H1 (cell line): ENCODE measurements at regions not wholly inside any gene's neighbourhood (a gene's known extent, or its start where the extent isn't known, plus 50 kb on each side); places are given as distances from the start of the nearest gene placed in this dataset.
A peak's percentile ranks its signal among the peaks of the same experiment; 100 is the strongest.

Experiments
- CTCF ChIA-PET: fragments of 300-600 bp; sonication (Branson Sonifier 250); formaldehyde crosslinking; loops from one replicate; lab custom pipeline; 2021; ENCODE audit not compliant: partially characterized antibody; lab: Charles Lee
- POLR2A ChIA-PET: fragments of 300-600 bp; sonication (Branson Sonifier 250); formaldehyde crosslinking; loops from one replicate; lab custom pipeline; 2021; ENCODE audit warnings: inconsistent platforms; ENCODE audit not compliant: partially characterized antibody; lab: Charles Lee
- DNase-seq, 2 experiments: peaks; one replicate each; pipeline versions ENCODE4 v3.0.0 to v3.0.0-alpha.2; 2010 to 2022; ENCODE audit warnings: low spot score in 2 of 2, low read depth in 1 of 2, mixed read lengths in 1 of 2
- FAIRE-seq: peaks from 2 replicates; lab custom pipeline; 2011; peaks lifted over from hg19 to GRCh38; lab: Jason Lieb, UNC
- H2AFZ ChIP-seq: 2 replicates; pipeline ENCODE4 v1.8.1; 2012; ENCODE audit warnings: low read length, inconsistent platforms
- H2AK5ac ChIP-seq: 2 replicates; pipeline ENCODE4 v1.6.1; 2013; ENCODE audit warnings: low read depth, low read length
- H2BK120ac ChIP-seq: replicated peaks from 2 replicates; pipeline ENCODE3; 2013; ENCODE audit warnings: low read depth, low read length, inconsistent platforms
- H2BK12ac ChIP-seq: 2 replicates; pipeline ENCODE4 v1.6.1; 2013; ENCODE audit warnings: low read depth, low read length
- H2BK15ac ChIP-seq: 2 replicates; pipeline ENCODE4 v1.6.1; 2013; ENCODE audit warnings: low read length
- H2BK20ac ChIP-seq: 2 replicates; pipeline ENCODE4 v1.6.1; 2013; ENCODE audit warnings: low read length
- H2BK5ac ChIP-seq: 2 replicates; pipeline ENCODE4 v1.6.1; 2013; ENCODE audit warnings: low read depth, low read length
- H3K14ac ChIP-seq: 2 replicates; pipeline ENCODE4 v1.6.1; 2013; ENCODE audit warnings: inconsistent platforms; ENCODE audit not compliant: insufficient read length
- H3K18ac ChIP-seq: 2 replicates; pipeline ENCODE4 v1.6.1; 2013; ENCODE audit warnings: low read length; ENCODE audit errors: extremely low read depth
- H3K23ac ChIP-seq: 2 replicates; pipeline ENCODE4 v1.6.1; 2013; ENCODE audit warnings: inconsistent platforms; ENCODE audit not compliant: insufficient read length
- H3K23me2 ChIP-seq: 2 replicates; pipeline ENCODE4 v1.6.1; 2013; ENCODE audit warnings: low read depth, low read length
- H3K27ac ChIP-seq: 2 replicates; pipeline ENCODE4 v1.6.1; 2011; ENCODE audit warnings: low read depth, low read length, inconsistent platforms
- H3K27me3 ChIP-seq, 4 experiments: replicated peaks in 1 of 4; 1 replicate in 1 of 4; 2 replicates in 3 of 4; pipeline versions ENCODE4 v1.6.1 to v1.8.1; 2011 to 2013; ENCODE audit warnings: low read length in 3 of 4, mild to moderate bottlenecking in 3 of 4, inconsistent platforms in 2 of 4, mixed read lengths in 2 of 4, moderate library complexity in 1 of 4; ENCODE audit not compliant: control insufficient read depth in 3 of 4, insufficient read depth in 3 of 4; ENCODE audit errors: extremely low read depth in 1 of 4
- H3K36me3 ChIP-seq, 4 experiments: 2 replicates each; pipeline versions ENCODE4 v1.6.1 to v1.8.1; 2011 to 2013; ENCODE audit warnings: mild to moderate bottlenecking in 4 of 4, low read length in 3 of 4, moderate library complexity in 2 of 4, control low read depth in 1 of 4, inconsistent platforms in 1 of 4; ENCODE audit not compliant: insufficient read depth in 4 of 4, control insufficient read depth in 2 of 4
- H3K4ac ChIP-seq: replicated peaks from 2 replicates; pipeline ENCODE3; 2013; ENCODE audit warnings: low read length, low read depth, mixed read lengths, inconsistent platforms; ENCODE audit not compliant: insufficient read length
- H3K4me1 ChIP-seq, 4 experiments: replicated peaks in 1 of 4; 1 replicate in 1 of 4; 2 replicates in 3 of 4; pipeline versions ENCODE4 v1.6.1 to v1.8.1; 2011 to 2013; ENCODE audit warnings: low read length in 3 of 4, inconsistent platforms in 2 of 4, mixed read lengths in 1 of 4; ENCODE audit not compliant: insufficient read depth in 4 of 4, control insufficient read depth in 3 of 4
- H3K4me2 ChIP-seq, 2 experiments: 2 replicates each; pipeline versions ENCODE4 v1.6.1 to v1.8.1; 2011 to 2013; ENCODE audit warnings: low read depth in 2 of 2, low read length in 2 of 2, control low read depth in 1 of 2, inconsistent platforms in 1 of 2, mild to moderate bottlenecking in 1 of 2; ENCODE audit not compliant: insufficient read depth in 1 of 2
- H3K4me3 ChIP-seq, 4 experiments: fragments of 200-600, 300-600 bp in 1 of 4; sonication (generic), shearing (Covaris generic), sonication (Bioruptor Twin) in 1 of 4; 2 replicates each; pipeline versions ENCODE4 v1.5.1 to v1.8.1; 2011 to 2016; ENCODE audit warnings: low read length in 4 of 4, low read depth in 3 of 4, control low read depth in 2 of 4, inconsistent platforms in 2 of 4, mild to moderate bottlenecking in 2 of 4, mixed read lengths in 1 of 4, moderate library complexity in 1 of 4; ENCODE audit not compliant: insufficient read depth in 2 of 4; ENCODE audit errors: extremely low read depth in 1 of 4
- H3K56ac ChIP-seq: replicated peaks from 2 replicates; pipeline ENCODE3; 2013; ENCODE audit warnings: low read depth, mild to moderate bottlenecking, mixed read lengths, low read length, inconsistent platforms; ENCODE audit not compliant: insufficient read length
- H3K79me1 ChIP-seq: 2 replicates; pipeline ENCODE4 v1.6.1; 2013; ENCODE audit warnings: low read depth, low read length, control low read depth
- H3K79me2 ChIP-seq, 2 experiments: 2 replicates each; pipeline versions ENCODE4 v1.6.1 to v1.8.1; 2012 to 2013; ENCODE audit warnings: low read length in 2 of 2, mild to moderate bottlenecking in 2 of 2, inconsistent platforms in 1 of 2; ENCODE audit not compliant: insufficient read depth in 2 of 2, control insufficient read depth in 1 of 2
- H3K9ac ChIP-seq, 4 experiments: replicated peaks in 1 of 4; 1 replicate in 1 of 4; 2 replicates in 3 of 4; pipeline versions ENCODE4 v1.6.1 to v1.8.1; 2011 to 2013; ENCODE audit warnings: low read depth in 3 of 4, low read length in 3 of 4, control low read depth in 2 of 4, mild to moderate bottlenecking in 2 of 4, moderate library complexity in 2 of 4, inconsistent platforms in 1 of 4; ENCODE audit errors: extremely low read depth in 1 of 4
- H3K9me3 ChIP-seq, 2 experiments: 2 replicates each; pipeline versions ENCODE4 v1.6.1 to v1.8.1; 2012 to 2013; ENCODE audit warnings: mild to moderate bottlenecking in 2 of 2, moderate library complexity in 2 of 2, control low read depth in 1 of 2, inconsistent platforms in 1 of 2, low read depth in 1 of 2, low read length in 1 of 2, mixed read lengths in 1 of 2; ENCODE audit not compliant: insufficient read depth in 2 of 2
- H4K20me1 ChIP-seq, 2 experiments: replicated peaks in 1 of 2; 2 replicates each; pipeline versions ENCODE3 to v1.8.1; 2011 to 2013; ENCODE audit warnings: inconsistent platforms in 2 of 2, low read length in 2 of 2, mild to moderate bottlenecking in 1 of 2; ENCODE audit not compliant: insufficient read depth in 2 of 2, control insufficient read depth in 1 of 2
- H4K5ac ChIP-seq: 2 replicates; pipeline ENCODE4 v1.6.1; 2013; ENCODE audit warnings: low read length, low read depth, mixed read lengths, inconsistent platforms; ENCODE audit not compliant: insufficient read length
- H4K8ac ChIP-seq: 2 replicates; pipeline ENCODE4 v1.8.0; 2013; ENCODE audit warnings: mild to moderate bottlenecking, moderate library complexity, low read length, inconsistent platforms; ENCODE audit not compliant: insufficient read depth; ENCODE audit errors: extremely low read depth
- H4K91ac ChIP-seq: replicated peaks from 2 replicates; pipeline ENCODE3; 2013; ENCODE audit warnings: low read length, mixed read lengths, inconsistent platforms; ENCODE audit not compliant: insufficient read length
- CBX5 ChIP-seq: fragments of 300-800, 300-1000 bp; sonication (generic); IDR thresholded peaks from 2 replicates; pipeline ENCODE4 v1.7.1; 2016; ENCODE audit warnings: antibody characterized with exemption, low read length, low read depth
- RAD21 ChIP-seq, 2 experiments: IDR thresholded peaks in 1 of 2; conservative IDR thresholded peaks in 1 of 2; 2 replicates each; pipeline ENCODE4 v1.6.1; 2011; ENCODE audit warnings: low read depth in 2 of 2, low read length in 2 of 2, improper control_type of control experiment in 1 of 2, inconsistent platforms in 1 of 2, mild to moderate bottlenecking in 1 of 2, moderate library complexity in 1 of 2
- TCF12 ChIP-seq: IDR thresholded peaks from 2 replicates; pipeline ENCODE4 v1.6.1; 2011; ENCODE audit warnings: low read depth, mild to moderate bottlenecking, low read length
- WGBS, 2 experiments: shearing (Covaris generic) in 1 of 2; methylation state at CpG; one replicate each; pipeline versions ENCODE4 v1.1.6 to v1.1.7; 2013 to 2015; ENCODE audit warnings: low lambda C conversion rate in 2 of 2, mixed read lengths in 2 of 2, inconsistent platforms in 1 of 2, low coverage in 1 of 2, missing lambda C conversion rate in 1 of 2; ENCODE audit not compliant: insufficient replicate concordance in 2 of 2, insufficient coverage in 1 of 2, insufficient read length in 1 of 2; ENCODE audit errors: extremely low coverage in 1 of 2, missing lambda C conversion rate in 1 of 2; 5-methylcytosine and 5-hydroxymethylcytosine counted together
- TF ChIP-seq, protein P1 (sequence below), 3 experiments: IDR thresholded peaks; 1 replicate in 2 of 3; 2 replicates in 1 of 3; pipeline versions ENCODE4 v1.5.1 to v1.6.1; 2011; ENCODE audit warnings: low read length in 3 of 3, mild to moderate bottlenecking in 3 of 3, inconsistent platforms in 2 of 3, low read depth in 1 of 3, moderate library complexity in 1 of 3; ENCODE audit not compliant: insufficient read depth in 1 of 3; ENCODE audit errors: control extremely low read depth in 1 of 3

- FAIRE-seq: no peak
- Histone ChIP-seq H2AK5ac (no peak overlapping the region), H3K9ac (no peak overlapping the region), H3K4me2 (no peak overlapping the region; a peak in 1 of 4 replicates), H4K5ac (no peak overlapping the region), H2BK5ac (0 out of 2 replicates have a peak overlapping the region, but pooled peaks have one; percentile 31), H4K91ac (no peak overlapping the region), H3K14ac (no peak overlapping the region), H3K18ac (no peak overlapping the region), H2AFZ (peak overlapping the region; percentile 55; the same call in 1 of the 2 replicates), H3K79me1 (no peaks in the 10 kb centered on the region), H3K23me2 (no peaks in the 10 kb centered on the region), H3K4ac (no peak overlapping the region), H3K27ac (no peak overlapping the region), H3K56ac (no peak overlapping the region), H4K8ac (no peak overlapping the region), H2BK20ac (no peak overlapping the region), H2BK15ac (no peak overlapping the region), H3K36me3 (no peaks in the 10 kb centered on the region), H2BK120ac (no peak overlapping the region), H2BK12ac (no peak overlapping the region), H3K27me3 (no peaks in the 10 kb centered on the region), H3K9me3 (no peaks in the 10 kb centered on the region), H3K4me3 (no peak overlapping the region), H4K20me1 (no peaks in the 10 kb centered on the region), H3K4me1 (peaks cover 3 to 9% (median 4%) of the 10 kb centered on the region in 4 experiments; a peak in 5 of 7 replicates), H3K79me2 (no peaks in the 10 kb centered on the region), H3K23ac (no peak overlapping the region)
- TF ChIP-seq TCF12 (no peak), RAD21 (IDR thresholded peaks at IDR 0.05 in 1 of 2, conservative IDR thresholded peaks at IDR 0.05 in 1 of 2; ENCODE audit: low read depth in 2 of 2, low read length in 2 of 2) (peak; percentile 3 to 42; a peak in 3 of 4 replicates), CBX5 (no peak)
- TF ChIP-seq, protein P1, sequence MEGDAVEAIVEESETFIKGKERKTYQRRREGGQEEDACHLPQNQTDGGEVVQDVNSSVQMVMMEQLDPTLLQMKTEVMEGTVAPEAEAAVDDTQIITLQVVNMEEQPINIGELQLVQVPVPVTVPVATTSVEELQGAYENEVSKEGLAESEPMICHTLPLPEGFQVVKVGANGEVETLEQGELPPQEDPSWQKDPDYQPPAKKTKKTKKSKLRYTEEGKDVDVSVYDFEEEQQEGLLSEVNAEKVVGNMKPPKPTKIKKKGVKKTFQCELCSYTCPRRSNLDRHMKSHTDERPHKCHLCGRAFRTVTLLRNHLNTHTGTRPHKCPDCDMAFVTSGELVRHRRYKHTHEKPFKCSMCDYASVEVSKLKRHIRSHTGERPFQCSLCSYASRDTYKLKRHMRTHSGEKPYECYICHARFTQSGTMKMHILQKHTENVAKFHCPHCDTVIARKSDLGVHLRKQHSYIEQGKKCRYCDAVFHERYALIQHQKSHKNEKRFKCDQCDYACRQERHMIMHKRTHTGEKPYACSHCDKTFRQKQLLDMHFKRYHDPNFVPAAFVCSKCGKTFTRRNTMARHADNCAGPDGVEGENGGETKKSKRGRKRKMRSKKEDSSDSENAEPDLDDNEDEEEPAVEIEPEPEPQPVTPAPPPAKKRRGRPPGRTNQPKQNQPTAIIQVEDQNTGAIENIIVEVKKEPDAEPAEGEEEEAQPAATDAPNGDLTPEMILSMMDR (IDR thresholded peaks at IDR 0.05; ENCODE audit: control extremely low read depth in 1 of 3, insufficient read depth in 1 of 3, low read depth in 1 of 3, low read length in 3 of 3): peak; percentile 4 to 13 (median 13); a peak in 2 of 4 replicates
- ChIA-PET POLR2A (no interaction called here), CTCF (interaction anchor here (0.7 to 2.5 kb wide), 5 partner anchors 18 to 439 kb away, joined by 3 to 8 read pairs (median 5); no protein-coding TSS in a partner anchor)
- no peak for DNase-seq
- 89% methylated on average over 2 of the region's 2 CpGs; no CpG with 5 or more reads in 1 of the 2 experiments for WGBS, 2 experiments
Observed at GRCh38 chr10:29947701-29948060, 111.7 kb downstream of the JCAD start.
